ENCODE measurements at regions not wholly inside any gene's neighbourhood (a gene's known extent, or its start where the extent isn't known, plus 50 kb on each side); places are given as distances from the start of the nearest gene placed in this dataset.

GRCh38 chr4:52244848-52245247 is 193.7 kb downstream of the SPATA18 start:
- no peak for TF ChIP-seq CTCF (IDR thresholded peaks at IDR 0.05; ENCODE audit: borderline replicate concordance, insufficient read depth, low read depth, low read length)
- no peak overlapping the region for H3K4me3 ChIP-seq (ENCODE audit: low read depth, low read length)

- TF ChIP-seq CTCF (IDR thresholded peaks at IDR 0.05; ENCODE audit: borderline replicate concordance, insufficient read depth, low read depth, low read length): no peak
- no peak overlapping the region for H3K4me3 ChIP-seq (ENCODE audit: low read depth, low read length)
Observed at GRCh38 chr4:52246827-52247226, 195.7 kb downstream of the SPATA18 start.

- H3K4me3 ChIP-seq (ENCODE audit: low read depth, low read length): no peak overlapping the region
Observed at GRCh38 chr4:52247941-52248340, 196.8 kb downstream of the SPATA18 start.

GRCh38 chr4:52248820-52249219 is 197.7 kb downstream of the SPATA18 start:
- TF ChIP-seq CTCF (IDR thresholded peaks at IDR 0.05; ENCODE audit: borderline replicate concordance, insufficient read depth, low read depth, low read length): no peak
- H3K4me3 ChIP-seq (ENCODE audit: low read depth, low read length): no peak overlapping the region

More at GRCh38 chr4:52247941-52248340, 196.8 kb downstream of the SPATA18 start:
- TF ChIP-seq CTCF (IDR thresholded peaks at IDR 0.05; ENCODE audit: borderline replicate concordance, insufficient read depth, low read depth, low read length): no peak

- no peak overlapping the region for H3K4me3 ChIP-seq (ENCODE audit: low read depth, low read length)
- no peak for TF ChIP-seq CTCF (IDR thresholded peaks at IDR 0.05; ENCODE audit: borderline replicate concordance, insufficient read depth, low read depth, low read length)
Observed at GRCh38 chr4:52249581-52249980, 198.5 kb downstream of the SPATA18 start.

GRCh38 chr4:52250154-52250553 is 199.1 kb downstream of the SPATA18 start:
- no peak overlapping the region for H3K4me3 ChIP-seq (ENCODE audit: low read depth, low read length)
- TF ChIP-seq CTCF (IDR thresholded peaks at IDR 0.05; ENCODE audit: borderline replicate concordance, insufficient read depth, low read depth, low read length): no peak

DNA sequence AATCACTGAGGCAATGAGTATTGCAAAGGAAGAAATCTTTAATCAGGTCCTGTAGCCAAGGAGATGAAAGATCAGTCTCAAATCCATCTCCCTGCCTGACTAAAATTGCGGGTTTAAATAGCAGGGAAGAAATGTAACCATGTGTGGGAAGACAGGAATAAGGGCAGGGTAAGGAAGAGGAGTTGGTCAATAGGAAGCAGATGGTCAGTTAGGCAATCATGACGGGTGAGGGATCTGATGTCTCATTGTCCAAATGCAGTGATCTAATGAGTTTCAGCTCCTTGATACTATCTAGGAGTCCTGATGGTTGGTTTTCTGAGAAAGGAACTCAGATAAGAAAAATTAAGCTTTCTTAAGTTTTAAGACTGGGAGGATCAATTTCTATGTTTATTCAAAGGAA is 200.8 kb downstream of the SPATA18 start:
- TF ChIP-seq CTCF (IDR thresholded peaks at IDR 0.05; ENCODE audit: borderline replicate concordance, insufficient read depth, low read depth, low read length): no peak
- H3K4me3 ChIP-seq (ENCODE audit: low read depth, low read length): no peak overlapping the region

All from GM12875 (cell line).